H9 (cell line): ENCODE measurements at regions not wholly inside any gene's neighbourhood (a gene's known extent, or its start where the extent isn't known, plus 50 kb on each side); places are given as distances from the start of the nearest gene placed in this dataset.
A peak's percentile ranks its signal among the peaks of the same experiment; 100 is the strongest.

ENCODE experiments used
- DNase-seq: peaks from one replicate; pipeline ENCODE4 v3.0.0-alpha.2; 2017
- H2AFZ ChIP-seq: one replicate; pipeline ENCODE4 v1.6.1; 2013; ENCODE audit warnings: mild to moderate bottlenecking, low read length, control low read depth, moderate library complexity
- H2AK5ac ChIP-seq: 2 replicates; pipeline ENCODE4 v1.6.1; 2013; ENCODE audit warnings: low read length, control low read depth, mixed read lengths; ENCODE audit not compliant: insufficient read length
- H2BK120ac ChIP-seq: one replicate; pipeline ENCODE4 v1.6.1; 2013; ENCODE audit warnings: low read depth, mild to moderate bottlenecking, low read length, control low read depth, inconsistent platforms; ENCODE audit not compliant: poor library complexity, severe bottlenecking
- H2BK12ac ChIP-seq: 2 replicates; pipeline ENCODE4 v1.6.1; 2013; ENCODE audit warnings: low read length, control low read depth, mixed read lengths, low read depth; ENCODE audit not compliant: insufficient read length
- H2BK15ac ChIP-seq: 2 replicates; pipeline ENCODE4 v1.6.1; 2013; ENCODE audit warnings: low read depth, low read length, control low read depth
- H2BK20ac ChIP-seq: one replicate; pipeline ENCODE4 v1.6.1; 2013; ENCODE audit warnings: low read depth, mild to moderate bottlenecking, low read length, control low read depth, inconsistent platforms; ENCODE audit not compliant: poor library complexity, severe bottlenecking
- H2BK5ac ChIP-seq: 2 replicates; pipeline ENCODE4 v1.6.1; 2013; ENCODE audit warnings: low read length, control low read depth, mixed read lengths; ENCODE audit not compliant: insufficient read length
- H3K14ac ChIP-seq: 2 replicates; pipeline ENCODE4 v1.6.1; 2013; ENCODE audit warnings: low read length, control low read depth; ENCODE audit not compliant: insufficient read depth
- H3K18ac ChIP-seq: 2 replicates; pipeline ENCODE4 v1.6.1; 2013; ENCODE audit warnings: low read depth, mild to moderate bottlenecking, mixed read lengths, low read length, control low read depth; ENCODE audit not compliant: insufficient read length
- H3K23ac ChIP-seq: 2 replicates; pipeline ENCODE4 v1.6.1; 2013; ENCODE audit warnings: low read length, control low read depth, mixed read lengths, low read depth; ENCODE audit not compliant: insufficient read length
- H3K23me2 ChIP-seq: 2 replicates; pipeline ENCODE4 v1.6.1; 2013; ENCODE audit warnings: low read depth, mild to moderate bottlenecking, mixed read lengths, low read length, control low read depth; ENCODE audit not compliant: insufficient read length, poor library complexity, severe bottlenecking
- H3K27ac ChIP-seq: 2 replicates; pipeline ENCODE4 v1.5.1; 2013; ENCODE audit warnings: low read length, control low read depth, mixed read lengths, low read depth; ENCODE audit not compliant: insufficient read length
- H3K27me3 ChIP-seq: 2 replicates; pipeline ENCODE4 v1.6.1; 2013; ENCODE audit warnings: low read length, control low read depth, inconsistent platforms; ENCODE audit not compliant: insufficient read depth
- H3K4ac ChIP-seq: 2 replicates; pipeline ENCODE4 v1.6.1; 2013; ENCODE audit warnings: low read depth, mild to moderate bottlenecking, control low read depth, inconsistent platforms, low read length, moderate library complexity
- H3K4me1 ChIP-seq: 2 replicates; pipeline ENCODE4 v1.6.1; 2013; ENCODE audit warnings: low read length, control low read depth, inconsistent platforms; ENCODE audit not compliant: insufficient read depth
- H3K4me2 ChIP-seq: 2 replicates; pipeline ENCODE4 v1.6.1; 2013; ENCODE audit warnings: low read length, control low read depth, mixed read lengths; ENCODE audit not compliant: insufficient read length, insufficient read depth
- H3K56ac ChIP-seq: 2 replicates; pipeline ENCODE4 v1.6.1; 2013; ENCODE audit warnings: low read depth, mild to moderate bottlenecking, mixed read lengths, low read length, control low read depth; ENCODE audit not compliant: insufficient read length
- H3K79me1 ChIP-seq: 2 replicates; pipeline ENCODE4 v1.6.1; 2013; ENCODE audit warnings: low read depth, mild to moderate bottlenecking, moderate library complexity, low read length, control low read depth, inconsistent platforms; ENCODE audit not compliant: insufficient read depth, poor library complexity, severe bottlenecking
- H3K79me2 ChIP-seq: 2 replicates; pipeline ENCODE4 v1.6.1; 2013; ENCODE audit warnings: low read length, control low read depth, inconsistent platforms; ENCODE audit not compliant: insufficient read depth
- H3K9ac ChIP-seq: 2 replicates; pipeline ENCODE4 v1.6.1; 2013; ENCODE audit warnings: low read length, control low read depth, mixed read lengths; ENCODE audit not compliant: insufficient read length; ENCODE audit errors: extremely low read depth
- H3K9me3 ChIP-seq: one replicate; pipeline ENCODE4 v1.6.1; 2013; ENCODE audit warnings: low read depth, low read length, inconsistent platforms; ENCODE audit not compliant: control insufficient read depth
- H3T11ph ChIP-seq: one replicate; pipeline ENCODE4 v1.6.1; 2013; ENCODE audit warnings: mild to moderate bottlenecking, low read length, control low read depth, inconsistent platforms
- H4K20me1 ChIP-seq: one replicate; pipeline ENCODE4 v1.6.1; 2013; ENCODE audit not compliant: control insufficient read depth, insufficient read length, insufficient read depth
- H4K5ac ChIP-seq: 2 replicates; pipeline ENCODE4 v1.6.1; 2013; ENCODE audit warnings: low read depth, mild to moderate bottlenecking, mixed read lengths, low read length, control low read depth; ENCODE audit not compliant: insufficient read length
- H4K8ac ChIP-seq: replicated peaks from 2 replicates; pipeline ENCODE4 v1.6.1; 2013; ENCODE audit warnings: low read length, control low read depth, mixed read lengths, low read depth; ENCODE audit not compliant: insufficient read length
- H4K91ac ChIP-seq: 2 replicates; pipeline ENCODE4 v1.6.1; 2013; ENCODE audit warnings: low read depth, mild to moderate bottlenecking, moderate library complexity, mixed read lengths, low read length, control low read depth; ENCODE audit not compliant: insufficient read length
- H3K27ac Mint-ChIP-seq, 3 experiments: 2 replicates in 2 of 3; 3 replicates in 1 of 3; pipeline ENCODE4 v1.8.0; 2020 to 2021; ENCODE audit warnings: mixed read lengths in 3 of 3, mild to moderate bottlenecking in 1 of 3, moderate library complexity in 1 of 3
- H3K27me3 Mint-ChIP-seq: 2 replicates; pipeline ENCODE4 v1.8.0; 2021; ENCODE audit warnings: low read depth, mild to moderate bottlenecking, moderate library complexity, mixed read lengths
- H3K36me3 Mint-ChIP-seq, 3 experiments: 2 replicates in 2 of 3; 3 replicates in 1 of 3; pipeline ENCODE4 v1.8.0; 2020 to 2021; ENCODE audit warnings: low read depth in 3 of 3, mixed read lengths in 3 of 3; ENCODE audit not compliant: insufficient read depth in 1 of 3
- H3K4me1 Mint-ChIP-seq, 2 experiments: 2 replicates each; pipeline ENCODE4 v1.8.0; 2020; ENCODE audit warnings: mixed read lengths in 2 of 2
- H3K4me3 Mint-ChIP-seq, 2 experiments: 2 replicates in 1 of 2; 3 replicates in 1 of 2; pipeline ENCODE4 v1.8.0; 2020 to 2021; ENCODE audit warnings: mild to moderate bottlenecking in 2 of 2, mixed read lengths in 2 of 2, moderate library complexity in 1 of 2
- H3K9me3 Mint-ChIP-seq, 2 experiments: 2 replicates in 1 of 2; 3 replicates in 1 of 2; pipeline ENCODE4 v1.8.0; 2020; ENCODE audit warnings: mild to moderate bottlenecking in 2 of 2, mixed read lengths in 2 of 2, moderate library complexity in 1 of 2
- CTCF ChIP-seq: fragments of 200-600 bp; sonication (generic); conservative IDR thresholded peaks from 3 replicates; pipeline ENCODE4 v1.8.0; 2021; ENCODE audit warnings: antibody characterized with exemption, mild to moderate bottlenecking
- WGBS: extraction: QIAGEN DNeasy Blood & Tissue Kit; methylation state at CpG from one replicate; pipeline ENCODE4 v1.1.7; 2013; ENCODE audit warnings: missing lambda C conversion rate, low lambda C conversion rate, mixed read lengths; ENCODE audit not compliant: insufficient read length; ENCODE audit errors: extremely low coverage; 5-methylcytosine and 5-hydroxymethylcytosine counted together

- Histone ChIP-seq H2BK12ac (no peak overlapping the region), H3K27me3 (no peaks in the 10 kb centered on the region), H3K9me3 (no peaks in the 10 kb centered on the region), H3K79me2 (no peaks in the 10 kb centered on the region), H3K23ac (no peak overlapping the region), H4K20me1 (no peaks in the 10 kb centered on the region), H3K18ac (no peak overlapping the region), H3K4ac (no peak overlapping the region), H3K4me2 (no peak overlapping the region), H2BK20ac (no peak overlapping the region), H3K56ac (no peak overlapping the region), H3K9ac (no peak overlapping the region), H3K4me1 (peaks cover 2% of the 10 kb centered on the region; the same call in 1 of the 2 replicates), H2AFZ (no peak overlapping the region), H3K14ac (no peak overlapping the region), H2BK5ac (no peak overlapping the region), H3T11ph (no peak overlapping the region), H3K27ac (no peak overlapping the region), H4K5ac (no peak overlapping the region), H2BK120ac (no peak overlapping the region), H3K79me1 (no peaks in the 10 kb centered on the region), H2AK5ac (no peak overlapping the region), H4K8ac (no peak overlapping the region), H2BK15ac (no peak overlapping the region), H3K23me2 (no peaks in the 10 kb centered on the region), H4K91ac (no peak overlapping the region)
- no CpG with 5 or more reads among the region's 2 CpGs for WGBS
- Mint-ChIP-seq H3K9me3 (no peaks in the 10 kb centered on the region), H3K36me3 (peaks cover 0 to 6% (median 0%) of the 10 kb centered on the region in 3 experiments; a peak in 2 of 7 replicates), H3K27me3 (peaks cover 2% of the 10 kb centered on the region; the same call in 1 of the 2 replicates), H3K27ac (peak overlapping the region in 1 of 3 experiments; percentile 83; a peak in 1 of 7 replicates), H3K4me1 (peaks cover 15 to 21% of the 10 kb centered on the region in 2 experiments), H3K4me3 (no peak overlapping the region)
- no peak for TF ChIP-seq CTCF
- DNase-seq, result no peak
These were observed 313.4 kb downstream of the CASP12 start for GRCh38 chr11:104584823-104585222.
